A673 (cell line): ENCODE measurements at regions not wholly inside any gene's neighbourhood (a gene's known extent, or its start where the extent isn't known, plus 50 kb on each side); places are given as distances from the start of the nearest gene placed in this dataset.

ENCODE experiments used
- EZH2 ChIP-seq: fragments of 200-600 bp; sonication (generic); IDR thresholded peaks from 2 replicates; pipeline ENCODE4 v1.6.1; 2017; ENCODE audit warnings: borderline replicate concordance, low read depth, mild to moderate bottlenecking, mixed read lengths, antibody characterized with exemption, low read length; ENCODE audit not compliant: poor library complexity, severe bottlenecking
- TF ChIP-seq, protein P1 (sequence below): fragments of 300-800, 200-600 bp; sonication (generic); conservative IDR thresholded peaks from 2 replicates; pipeline ENCODE4 v1.5.1; 2017; ENCODE audit warnings: low read depth, mild to moderate bottlenecking, antibody characterized with exemption, low read length, moderate library complexity, mixed read lengths

DNA sequence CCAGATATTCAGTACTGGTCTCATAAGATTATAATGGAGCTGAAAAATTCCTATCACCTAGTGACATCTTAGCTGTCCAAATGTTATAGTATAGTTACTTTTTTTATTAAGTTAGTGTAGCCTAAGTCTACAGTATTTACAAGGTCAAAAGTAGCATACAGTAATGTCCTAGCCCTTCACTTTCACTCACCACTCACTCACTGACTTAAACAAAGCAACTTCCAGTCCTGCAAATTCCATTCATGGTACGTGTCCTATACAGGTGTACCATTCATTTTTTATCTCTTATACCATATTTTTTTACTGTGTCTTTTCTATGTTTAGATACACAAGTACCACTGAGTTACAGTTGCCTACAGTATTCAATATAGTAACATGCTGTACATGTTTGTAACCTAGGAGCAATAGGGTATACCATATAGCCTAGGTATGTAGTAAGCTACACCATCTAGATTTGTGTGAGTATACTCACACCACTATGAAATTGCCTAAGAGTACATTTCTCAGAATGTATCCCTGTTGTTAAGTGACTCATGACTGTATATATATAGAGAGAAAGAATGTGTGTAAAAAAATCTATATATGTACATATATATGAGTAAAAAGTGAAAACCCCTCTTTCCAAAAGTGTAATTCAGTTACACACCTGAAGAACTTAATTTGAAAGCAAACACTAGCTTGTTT is 234.8 kb upstream of the WWC1 start:
- TF ChIP-seq, protein P1, sequence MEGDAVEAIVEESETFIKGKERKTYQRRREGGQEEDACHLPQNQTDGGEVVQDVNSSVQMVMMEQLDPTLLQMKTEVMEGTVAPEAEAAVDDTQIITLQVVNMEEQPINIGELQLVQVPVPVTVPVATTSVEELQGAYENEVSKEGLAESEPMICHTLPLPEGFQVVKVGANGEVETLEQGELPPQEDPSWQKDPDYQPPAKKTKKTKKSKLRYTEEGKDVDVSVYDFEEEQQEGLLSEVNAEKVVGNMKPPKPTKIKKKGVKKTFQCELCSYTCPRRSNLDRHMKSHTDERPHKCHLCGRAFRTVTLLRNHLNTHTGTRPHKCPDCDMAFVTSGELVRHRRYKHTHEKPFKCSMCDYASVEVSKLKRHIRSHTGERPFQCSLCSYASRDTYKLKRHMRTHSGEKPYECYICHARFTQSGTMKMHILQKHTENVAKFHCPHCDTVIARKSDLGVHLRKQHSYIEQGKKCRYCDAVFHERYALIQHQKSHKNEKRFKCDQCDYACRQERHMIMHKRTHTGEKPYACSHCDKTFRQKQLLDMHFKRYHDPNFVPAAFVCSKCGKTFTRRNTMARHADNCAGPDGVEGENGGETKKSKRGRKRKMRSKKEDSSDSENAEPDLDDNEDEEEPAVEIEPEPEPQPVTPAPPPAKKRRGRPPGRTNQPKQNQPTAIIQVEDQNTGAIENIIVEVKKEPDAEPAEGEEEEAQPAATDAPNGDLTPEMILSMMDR: no peak
- TF ChIP-seq EZH2: no peak
